Natural killer cell (primary cell): ENCODE measurements at regions not wholly inside any gene's neighbourhood (a gene's known extent, or its start where the extent isn't known, plus 50 kb on each side); places are given as distances from the start of the nearest gene placed in this dataset.

Experiments used
- ATAC-seq, 3 donors: fragments of 150-1000 bp in 2 of 3; fragments of 200-7000 bp in 1 of 3; cut with Tn5 transposase; 1 replicate in 1 of 3; 2 replicates in 2 of 3; pipeline ENCODE4 v1.10.0; 2021; ENCODE audit warnings: mild to moderate bottlenecking in 2 of 3, moderate library complexity in 2 of 3
- DNase-seq, 2 donors: peaks; one replicate each; pipeline versions ENCODE4 v3.0.0 to v3.0.0-alpha.2; 2013 to 2021; ENCODE audit warnings: mixed read lengths in 1 of 2
- H3K27ac ChIP-seq: one replicate; pipeline ENCODE4 v1.5.1; 2013; ENCODE audit warnings: mild to moderate bottlenecking, low read length
- H3K27me3 ChIP-seq: one replicate; pipeline ENCODE4 v1.6.1; 2013; ENCODE audit warnings: low read length; ENCODE audit not compliant: control insufficient read depth, insufficient read depth
- H3K36me3 ChIP-seq: one replicate; pipeline ENCODE4 v1.6.1; 2013; ENCODE audit warnings: low read length; ENCODE audit not compliant: control insufficient read depth, insufficient read depth
- H3K4me1 ChIP-seq: one replicate; pipeline ENCODE4 v1.6.1; 2013; ENCODE audit warnings: low read length; ENCODE audit not compliant: control insufficient read depth, insufficient read depth
- H3K4me3 ChIP-seq: one replicate; pipeline ENCODE4 v1.5.1; 2013; ENCODE audit warnings: low read length
- H3K9me3 ChIP-seq: one replicate; pipeline ENCODE4 v1.6.1; 2013; ENCODE audit warnings: low read length; ENCODE audit not compliant: control insufficient read depth, insufficient read depth
- H3K27ac Mint-ChIP-seq, 2 donors: one replicate each; pipeline ENCODE4 v1.8.0; 2022; ENCODE audit warnings: mild to moderate bottlenecking in 2 of 2, mixed read lengths in 2 of 2, moderate library complexity in 1 of 2
- H3K27me3 Mint-ChIP-seq, 2 donors: one replicate each; pipeline ENCODE4 v1.8.0; 2022; ENCODE audit warnings: low read depth in 2 of 2, mixed read lengths in 2 of 2
- H3K36me3 Mint-ChIP-seq: one replicate; pipeline ENCODE4 v1.8.0; 2022; ENCODE audit warnings: mixed read lengths
- H3K4me1 Mint-ChIP-seq, 2 donors: one replicate each; pipeline ENCODE4 v1.8.0; 2022; ENCODE audit warnings: mixed read lengths in 2 of 2
- H3K4me3 Mint-ChIP-seq: one replicate; pipeline ENCODE4 v1.8.0; 2022; ENCODE audit warnings: mild to moderate bottlenecking, moderate library complexity, mixed read lengths
- H3K9me3 Mint-ChIP-seq, 2 donors: one replicate each; pipeline ENCODE4 v1.8.0; 2022; ENCODE audit warnings: mixed read lengths in 2 of 2
- WGBS: methylation state at CpG from one replicate; pipeline ENCODE4 v1.1.7; 2013; ENCODE audit warnings: missing lambda C conversion rate; ENCODE audit not compliant: insufficient coverage; 5-methylcytosine and 5-hydroxymethylcytosine counted together
- intact Hi-C: fragments of 100-400 bp; cut with micrococcal nuclease; formaldehyde crosslinking; loops from one replicate; pipeline ENCODE4 v1.14.2; 2022
- TF ChIP-seq, protein P1 (sequence below): fragments of 200-600 bp; IDR thresholded peaks from one replicate; pipeline ENCODE4 v1.8.0; 2022; ENCODE audit warnings: antibody characterized with exemption

DNA sequence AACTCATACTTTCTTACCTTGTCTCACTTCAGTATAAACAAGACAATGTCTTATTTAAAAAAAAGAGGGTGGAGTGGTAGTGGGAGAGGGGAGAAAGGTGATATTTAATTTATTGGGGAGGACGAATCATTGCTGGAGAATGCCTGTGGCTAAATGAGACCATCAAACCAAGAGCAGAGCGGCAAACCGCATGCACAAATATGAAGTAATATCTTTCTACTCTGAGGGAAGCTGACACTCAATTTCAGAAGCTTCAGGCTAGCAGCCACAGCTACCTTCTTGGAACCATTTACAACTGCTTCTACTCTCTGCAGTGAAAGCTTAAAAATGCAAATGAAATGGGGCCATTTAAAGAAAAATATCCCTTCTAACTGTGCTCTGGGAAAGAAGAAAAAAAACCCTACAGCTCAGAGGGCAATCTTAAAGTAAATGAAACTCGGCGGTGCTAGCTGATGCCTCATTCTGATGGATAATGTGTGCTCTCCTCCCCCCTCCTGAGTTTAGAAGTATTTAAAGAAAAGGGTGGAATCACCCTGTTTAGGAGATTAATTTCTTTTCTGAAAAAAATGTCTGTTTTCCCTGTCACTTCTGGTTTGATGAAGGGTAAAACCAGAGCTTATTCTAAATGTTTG, 178.2 kb upstream of the CAMK1G start:
- Mint-ChIP-seq H3K36me3 (no peaks in the 10 kb centered on the region), H3K9me3 (no peaks in the 10 kb centered on the region), H3K27me3 (peaks cover 0 to 4% of the 10 kb centered on the region in 2 donors), H3K4me3 (no peak overlapping the region), H3K4me1 (no peaks in the 10 kb centered on the region), H3K27ac (no peak overlapping the region)
- intact Hi-C loops: no loop called here
- H3K27ac ChIP-seq: no peak overlapping the region
- H3K27me3 ChIP-seq: no peaks in the 10 kb centered on the region
- TF ChIP-seq, protein P1, sequence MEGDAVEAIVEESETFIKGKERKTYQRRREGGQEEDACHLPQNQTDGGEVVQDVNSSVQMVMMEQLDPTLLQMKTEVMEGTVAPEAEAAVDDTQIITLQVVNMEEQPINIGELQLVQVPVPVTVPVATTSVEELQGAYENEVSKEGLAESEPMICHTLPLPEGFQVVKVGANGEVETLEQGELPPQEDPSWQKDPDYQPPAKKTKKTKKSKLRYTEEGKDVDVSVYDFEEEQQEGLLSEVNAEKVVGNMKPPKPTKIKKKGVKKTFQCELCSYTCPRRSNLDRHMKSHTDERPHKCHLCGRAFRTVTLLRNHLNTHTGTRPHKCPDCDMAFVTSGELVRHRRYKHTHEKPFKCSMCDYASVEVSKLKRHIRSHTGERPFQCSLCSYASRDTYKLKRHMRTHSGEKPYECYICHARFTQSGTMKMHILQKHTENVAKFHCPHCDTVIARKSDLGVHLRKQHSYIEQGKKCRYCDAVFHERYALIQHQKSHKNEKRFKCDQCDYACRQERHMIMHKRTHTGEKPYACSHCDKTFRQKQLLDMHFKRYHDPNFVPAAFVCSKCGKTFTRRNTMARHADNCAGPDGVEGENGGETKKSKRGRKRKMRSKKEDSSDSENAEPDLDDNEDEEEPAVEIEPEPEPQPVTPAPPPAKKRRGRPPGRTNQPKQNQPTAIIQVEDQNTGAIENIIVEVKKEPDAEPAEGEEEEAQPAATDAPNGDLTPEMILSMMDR: no peak
- DNase-seq (no peak), ATAC-seq (no peak)
- H3K9me3 ChIP-seq: no peaks in the 10 kb centered on the region
- H3K4me3 ChIP-seq: no peak overlapping the region
- H3K36me3 ChIP-seq: no peaks in the 10 kb centered on the region
- H3K4me1 ChIP-seq: no peaks in the 10 kb centered on the region
- WGBS: 58% methylated on average over 3 of the region's 5 CpGs

DNA sequence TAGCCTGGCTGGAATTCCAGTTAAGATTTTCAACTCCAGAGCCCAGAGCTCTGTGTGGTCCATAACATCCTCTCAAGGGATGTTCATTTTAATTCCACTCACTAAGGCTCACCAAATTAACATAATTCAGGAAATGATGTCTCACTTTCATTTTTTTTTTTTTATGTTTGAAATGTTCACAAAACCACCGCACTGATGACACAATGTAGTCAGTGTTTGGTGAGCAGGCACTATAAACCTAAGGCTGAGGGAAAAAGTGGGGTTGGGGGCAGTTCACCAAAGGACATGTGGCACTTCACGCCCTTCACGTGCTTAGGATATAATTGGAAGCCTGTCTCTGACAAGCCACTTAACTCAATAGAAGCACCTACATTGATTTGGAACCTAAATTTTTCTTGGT, 177.3 kb upstream of the CAMK1G start:
- Histone ChIP-seq H3K27ac (no peak overlapping the region), H3K27me3 (no peaks in the 10 kb centered on the region), H3K9me3 (no peaks in the 10 kb centered on the region), H3K4me1 (no peaks in the 10 kb centered on the region), H3K4me3 (no peak overlapping the region), H3K36me3 (no peaks in the 10 kb centered on the region)
- H3K36me3 Mint-ChIP-seq: no peaks in the 10 kb centered on the region
- DNase-seq (no peak), ATAC-seq (no peak)
- H3K9me3 Mint-ChIP-seq: no peaks in the 10 kb centered on the region
- TF ChIP-seq, protein P1: no peak
- 79% methylated on average over 3 of the region's 3 CpGs for WGBS
- H3K27me3 Mint-ChIP-seq: peaks cover 0 to 4% of the 10 kb centered on the region in 2 donors
- intact Hi-C loops: no loop called here
- no peaks in the 10 kb centered on the region for H3K4me1 Mint-ChIP-seq
- H3K27ac Mint-ChIP-seq: no peak overlapping the region
- H3K4me3 Mint-ChIP-seq: no peak overlapping the region

DNA sequence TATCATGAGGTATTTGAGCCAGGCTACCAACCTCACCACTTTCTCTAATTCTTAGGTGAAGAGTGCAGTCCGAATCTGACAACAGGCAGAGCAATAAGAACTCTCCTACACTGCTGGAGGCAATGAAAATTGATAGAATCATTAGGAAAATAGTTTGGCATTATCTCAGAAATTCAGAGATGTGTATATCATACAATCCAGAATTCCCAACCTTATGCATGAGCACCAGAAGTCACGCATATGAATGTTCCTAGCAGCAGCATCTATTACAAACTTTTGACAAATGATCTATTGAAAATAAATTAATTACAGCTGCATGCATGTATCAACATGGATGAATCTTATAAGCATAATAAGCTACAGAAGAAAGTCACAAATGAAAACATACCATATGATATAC, 176.9 kb upstream of the CAMK1G start:
- H3K27me3 ChIP-seq: no peaks in the 10 kb centered on the region
- Mint-ChIP-seq H3K27me3 (peaks cover 0 to 4% of the 10 kb centered on the region in 2 donors), H3K4me1 (no peaks in the 10 kb centered on the region), H3K4me3 (no peak overlapping the region), H3K9me3 (no peaks in the 10 kb centered on the region), H3K27ac (no peak overlapping the region), H3K36me3 (no peaks in the 10 kb centered on the region)
- no peak for ATAC-seq
- no peak for DNase-seq
- no peaks in the 10 kb centered on the region for H3K4me1 ChIP-seq
- H3K9me3 ChIP-seq: no peaks in the 10 kb centered on the region
- no CpG with 5 or more reads among the region's 2 CpGs for WGBS
- intact Hi-C loops: no loop called here
- H3K27ac ChIP-seq: no peak overlapping the region
- H3K4me3 ChIP-seq: no peak overlapping the region
- TF ChIP-seq, protein P1: no peak
- no peaks in the 10 kb centered on the region for H3K36me3 ChIP-seq

DNA sequence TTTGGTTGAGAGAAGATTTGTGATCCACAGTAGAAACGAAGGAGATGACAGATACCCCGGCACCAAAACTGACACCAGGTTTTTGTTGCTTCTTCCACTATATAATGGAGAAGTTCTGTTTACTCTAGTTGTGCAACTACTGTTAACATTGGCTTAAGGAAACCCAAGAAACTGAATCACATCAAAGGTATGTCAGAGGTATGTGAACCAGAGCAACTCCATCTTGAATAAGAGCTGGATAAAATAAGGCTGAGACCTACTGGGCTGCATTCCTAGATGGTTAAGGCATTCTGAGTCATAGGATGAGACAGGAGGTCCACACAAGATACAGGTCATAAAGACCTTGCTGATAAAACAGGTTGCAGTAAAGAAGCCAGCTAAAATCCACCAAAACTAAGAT, 173.7 kb upstream of the CAMK1G start:
- TF ChIP-seq, protein P1: no peak
- intact Hi-C loops: no loop called here
- Histone ChIP-seq H3K36me3 (no peaks in the 10 kb centered on the region), H3K9me3 (no peaks in the 10 kb centered on the region), H3K4me1 (no peaks in the 10 kb centered on the region), H3K4me3 (no peak overlapping the region), H3K27me3 (no peaks in the 10 kb centered on the region), H3K27ac (no peak overlapping the region)
- WGBS: no CpG with 5 or more reads among the region's 2 CpGs
- Mint-ChIP-seq H3K36me3 (no peaks in the 10 kb centered on the region), H3K4me1 (no peaks in the 10 kb centered on the region), H3K9me3 (peaks cover 0 to 3% of the 10 kb centered on the region in 2 donors), H3K27me3 (peaks cover 5 to 11% of the 10 kb centered on the region in 2 donors), H3K27ac (no peak overlapping the region), H3K4me3 (no peak overlapping the region)
- DNase-seq (no peak), ATAC-seq (no peak)
